Suprapubic skin (tissue), 4 donors: ENCODE measurements at regions not wholly inside any gene's neighbourhood (a gene's known extent, or its start where the extent isn't known, plus 50 kb on each side); places are given as distances from the start of the nearest gene placed in this dataset.

ENCODE experiments used
- DNase-seq, 2 donors: peaks; one replicate each; pipeline ENCODE4 v3.0.0-alpha.2; 2019; ENCODE audit warnings: low spot score in 2 of 2
- H3K27ac ChIP-seq: fragments of 200-600 bp; sonication (generic); one replicate; pipeline ENCODE4 v1.5.1; 2019
- H3K27me3 ChIP-seq: fragments of 200-600 bp; sonication (generic); one replicate; pipeline ENCODE4 v1.5.1; 2019
- H3K36me3 ChIP-seq: fragments of 200-600 bp; sonication (generic); one replicate; pipeline ENCODE4 v1.5.1; 2019
- H3K4me1 ChIP-seq: fragments of 200-600 bp; sonication (generic); one replicate; pipeline ENCODE4 v1.5.1; 2019
- H3K4me3 ChIP-seq: fragments of 200-600 bp; sonication (generic); one replicate; pipeline ENCODE4 v1.5.1; 2019; ENCODE audit warnings: mild to moderate bottlenecking
- H3K9me3 ChIP-seq: fragments of 200-600 bp; sonication (generic); one replicate; pipeline ENCODE4 v1.5.1; 2019
- EP300 ChIP-seq: sonication (generic); formaldehyde crosslinking; IDR thresholded peaks from one replicate; pipeline ENCODE4 v1.6.1; 2017; ENCODE audit warnings: antibody characterized with exemption
- POLR2A ChIP-seq, 2 donors: fragments of 450-650 bp; IDR thresholded peaks; one replicate each; pipeline ENCODE4 v1.6.1; 2017; ENCODE audit warnings: antibody characterized with exemption in 2 of 2, mild to moderate bottlenecking in 2 of 2, moderate library complexity in 2 of 2
- POLR2AphosphoS5 ChIP-seq, 3 donors: sonication (generic); formaldehyde crosslinking; IDR thresholded peaks; one replicate each; pipeline ENCODE4 v1.6.1; 2017; ENCODE audit warnings: antibody characterized with exemption in 3 of 3
- WGBS: methylation state at CpG from one replicate; pipeline ENCODE4 v1.1.5; 2018; 5-methylcytosine and 5-hydroxymethylcytosine counted together
- TF ChIP-seq, protein P1 (sequence below), 2 donors: fragments of 200-600 bp in 1 of 2; fragments of 450-650 bp in 1 of 2; sonication (generic) in 1 of 2; IDR thresholded peaks; one replicate each; pipeline ENCODE4 v1.5.1; 2016 to 2019; ENCODE audit warnings: antibody characterized with exemption in 2 of 2, mild to moderate bottlenecking in 1 of 2, moderate library complexity in 1 of 2

- Histone ChIP-seq H3K27me3 (no peaks in the 10 kb centered on the region), H3K9me3 (no peaks in the 10 kb centered on the region), H3K36me3 (no peaks in the 10 kb centered on the region), H3K4me3 (no peak overlapping the region), H3K4me1 (no peaks in the 10 kb centered on the region), H3K27ac (no peak overlapping the region)
- WGBS, result 74% methylated on average over 2 of the region's 2 CpGs
- TF ChIP-seq POLR2A (IDR thresholded peaks at IDR 0.05) (no peak), EP300 (no peak), POLR2AphosphoS5 (IDR thresholded peaks at IDR 0.05) (no peak)
- TF ChIP-seq, protein P1, sequence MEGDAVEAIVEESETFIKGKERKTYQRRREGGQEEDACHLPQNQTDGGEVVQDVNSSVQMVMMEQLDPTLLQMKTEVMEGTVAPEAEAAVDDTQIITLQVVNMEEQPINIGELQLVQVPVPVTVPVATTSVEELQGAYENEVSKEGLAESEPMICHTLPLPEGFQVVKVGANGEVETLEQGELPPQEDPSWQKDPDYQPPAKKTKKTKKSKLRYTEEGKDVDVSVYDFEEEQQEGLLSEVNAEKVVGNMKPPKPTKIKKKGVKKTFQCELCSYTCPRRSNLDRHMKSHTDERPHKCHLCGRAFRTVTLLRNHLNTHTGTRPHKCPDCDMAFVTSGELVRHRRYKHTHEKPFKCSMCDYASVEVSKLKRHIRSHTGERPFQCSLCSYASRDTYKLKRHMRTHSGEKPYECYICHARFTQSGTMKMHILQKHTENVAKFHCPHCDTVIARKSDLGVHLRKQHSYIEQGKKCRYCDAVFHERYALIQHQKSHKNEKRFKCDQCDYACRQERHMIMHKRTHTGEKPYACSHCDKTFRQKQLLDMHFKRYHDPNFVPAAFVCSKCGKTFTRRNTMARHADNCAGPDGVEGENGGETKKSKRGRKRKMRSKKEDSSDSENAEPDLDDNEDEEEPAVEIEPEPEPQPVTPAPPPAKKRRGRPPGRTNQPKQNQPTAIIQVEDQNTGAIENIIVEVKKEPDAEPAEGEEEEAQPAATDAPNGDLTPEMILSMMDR (IDR thresholded peaks at IDR 0.05), result no peak
- no peak for DNase-seq
These were observed 801.3 kb upstream of the ADGRL4 start for GRCh38 chr1:79807816-79808215.

DNA sequence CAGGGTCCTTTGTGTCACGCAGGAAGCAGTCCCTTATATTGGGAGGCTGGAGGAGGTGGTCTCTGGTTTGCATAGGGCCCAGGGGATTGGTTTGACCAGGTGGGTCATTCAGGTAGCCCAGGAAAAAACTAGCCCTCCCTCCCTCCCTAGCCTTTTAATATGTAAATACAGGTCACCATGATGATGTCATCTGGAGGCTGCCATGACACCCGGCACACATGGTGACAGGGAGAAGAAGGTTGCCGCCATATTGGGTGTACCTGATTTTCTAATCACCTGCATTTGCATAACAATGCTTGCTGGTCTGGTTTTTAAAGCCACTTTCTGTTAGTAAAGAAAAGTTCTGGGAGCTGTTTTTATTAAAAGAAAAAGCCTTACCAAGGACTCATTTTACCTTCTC lies 791.0 kb upstream of the ADGRL4 start:
- Histone ChIP-seq H3K4me1 (no peaks in the 10 kb centered on the region), H3K4me3 (no peak overlapping the region), H3K9me3 (no peaks in the 10 kb centered on the region), H3K27ac (no peak overlapping the region), H3K36me3 (no peaks in the 10 kb centered on the region), H3K27me3 (no peaks in the 10 kb centered on the region)
- TF ChIP-seq, protein P1 (IDR thresholded peaks at IDR 0.05), result no peak
- TF ChIP-seq EP300, result no peak
- TF ChIP-seq POLR2AphosphoS5 (IDR thresholded peaks at IDR 0.05), result no peak
- WGBS, result 90% methylated on average over 3 of the region's 3 CpGs
- DNase-seq, result no peak

GRCh38 chr1:79796434-79796833 lies 789.9 kb upstream of the ADGRL4 start:
- no peak for DNase-seq
- no peaks in the 10 kb centered on the region for H3K9me3 ChIP-seq
- no peaks in the 10 kb centered on the region for H3K4me1 ChIP-seq
- H3K36me3 ChIP-seq, result no peaks in the 10 kb centered on the region
- H3K4me3 ChIP-seq, result no peak overlapping the region
- H3K27ac ChIP-seq, result no peak overlapping the region
- WGBS, result 23% methylated on average over 1 of the region's 1 CpG
- no peaks in the 10 kb centered on the region for H3K27me3 ChIP-seq
- TF ChIP-seq EP300 (no peak), POLR2AphosphoS5 (IDR thresholded peaks at IDR 0.05) (no peak), POLR2A (IDR thresholded peaks at IDR 0.05) (no peak)
- TF ChIP-seq, protein P1 (IDR thresholded peaks at IDR 0.05), result no peak

GRCh38 chr1:79792219-79792930 lies 785.8 kb upstream of the ADGRL4 start:
- WGBS, result 67% methylated on average over 4 of the region's 4 CpGs
- no peak for DNase-seq
- Histone ChIP-seq H3K27me3 (no peaks in the 10 kb centered on the region), H3K9me3 (no peaks in the 10 kb centered on the region), H3K36me3 (no peaks in the 10 kb centered on the region), H3K4me1 (no peaks in the 10 kb centered on the region), H3K27ac (no peak overlapping the region), H3K4me3 (no peak overlapping the region)
- TF ChIP-seq POLR2AphosphoS5 (IDR thresholded peaks at IDR 0.05) (no peak), EP300 (no peak), POLR2A (IDR thresholded peaks at IDR 0.05) (no peak)
- TF ChIP-seq, protein P1 (IDR thresholded peaks at IDR 0.05), result no peak

DNA sequence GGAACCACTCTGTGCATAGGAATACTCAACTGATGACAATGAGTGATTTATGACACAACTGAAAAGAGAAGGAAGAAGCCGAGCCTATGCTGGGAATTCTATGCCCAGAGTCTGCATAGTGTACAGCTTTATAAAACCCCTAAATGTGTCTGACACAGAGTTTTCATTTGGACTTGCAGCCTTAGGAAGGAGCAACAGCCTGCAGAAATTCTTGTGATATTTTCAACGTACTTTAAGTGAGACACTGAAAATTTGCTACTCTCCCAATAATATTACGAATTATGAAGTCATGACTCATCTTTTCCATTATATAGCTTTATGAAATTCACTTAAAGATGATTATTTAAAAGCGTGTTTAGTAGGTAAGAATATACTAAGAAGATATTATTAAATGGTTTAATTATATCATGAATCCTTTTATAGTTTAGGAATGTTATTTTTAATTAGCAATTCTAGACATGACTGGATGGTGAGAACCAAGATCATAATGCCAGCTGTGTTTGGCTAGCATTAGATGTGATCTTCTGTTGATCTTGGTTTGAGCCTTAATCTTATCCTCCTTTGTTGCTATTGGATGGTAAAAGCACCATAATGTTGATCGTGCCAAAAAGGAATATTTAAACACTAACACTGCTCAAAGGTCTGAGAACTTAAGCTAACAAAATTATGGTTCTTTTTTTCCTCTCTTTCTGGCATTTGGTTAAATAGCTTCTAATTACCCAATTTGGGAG lies 785.1 kb upstream of the ADGRL4 start:
- Histone ChIP-seq H3K27ac (no peak overlapping the region), H3K9me3 (no peaks in the 10 kb centered on the region), H3K36me3 (no peaks in the 10 kb centered on the region), H3K4me1 (no peaks in the 10 kb centered on the region), H3K4me3 (no peak overlapping the region), H3K27me3 (no peaks in the 10 kb centered on the region)
- DNase-seq, result no peak
- WGBS, result 73% methylated on average over 5 of the region's 5 CpGs
- TF ChIP-seq, protein P1 (IDR thresholded peaks at IDR 0.05), result no peak
- TF ChIP-seq EP300 (no peak), POLR2AphosphoS5 (IDR thresholded peaks at IDR 0.05) (no peak), POLR2A (IDR thresholded peaks at IDR 0.05) (no peak)
